Skeletal muscle satellite cell (primary cell): ENCODE measurements at regions not wholly inside any gene's neighbourhood (a gene's known extent, or its start where the extent isn't known, plus 50 kb on each side); places are given as distances from the start of the nearest gene placed in this dataset.

Experiments used
- H3K27me3 ChIP-seq: 2 replicates; pipeline ENCODE4 v1.7.0; 2013; ENCODE audit warnings: low read length; ENCODE audit not compliant: control insufficient read depth, insufficient read depth
- H3K36me3 ChIP-seq: 2 replicates; pipeline ENCODE4 v1.7.0; 2013; ENCODE audit warnings: mild to moderate bottlenecking, control low read depth, low read length; ENCODE audit not compliant: insufficient read depth
- H3K4me1 ChIP-seq: 2 replicates; pipeline ENCODE4 v1.7.0; 2013; ENCODE audit warnings: low read length; ENCODE audit not compliant: control insufficient read depth, insufficient read depth
- H3K4me2 ChIP-seq: 2 replicates; pipeline ENCODE4 v1.7.0; 2013; ENCODE audit warnings: mild to moderate bottlenecking, low read length
- H3K4me3 ChIP-seq: 2 replicates; pipeline ENCODE4 v1.7.0; 2013; ENCODE audit warnings: low read length
- H3K9ac ChIP-seq: 2 replicates; pipeline ENCODE4 v1.7.0; 2013; ENCODE audit warnings: mild to moderate bottlenecking, low read depth, low read length, moderate library complexity
- H3K9me3 ChIP-seq: replicated peaks from 2 replicates; pipeline ENCODE4 v1.7.0; 2013; ENCODE audit warnings: mild to moderate bottlenecking, control low read depth, low read length

DNA sequence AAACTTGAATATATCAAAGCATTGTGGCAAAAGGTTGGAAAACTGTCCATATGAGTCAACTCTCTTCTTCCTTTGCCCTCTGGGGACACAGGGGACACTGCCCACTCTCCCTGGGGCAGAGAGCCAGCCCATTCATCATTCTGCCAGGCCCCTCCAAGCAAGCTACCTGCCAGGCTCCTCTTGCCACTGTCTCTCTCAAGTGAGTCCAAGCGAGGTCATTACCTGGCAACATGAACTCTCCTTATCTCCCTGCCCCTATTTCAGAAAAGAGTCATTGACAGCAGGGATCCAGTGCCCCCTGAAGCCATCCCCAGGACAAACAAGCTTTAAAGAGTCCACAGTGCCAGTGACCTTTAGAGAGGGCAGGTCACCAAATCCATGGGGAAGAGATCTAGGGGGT lies 312.7 kb upstream of the PPARGC1A start:
- Histone ChIP-seq H3K27me3 (no peaks in the 10 kb centered on the region), H3K9ac (no peak overlapping the region), H3K9me3 (no peaks in the 10 kb centered on the region)

DNA sequence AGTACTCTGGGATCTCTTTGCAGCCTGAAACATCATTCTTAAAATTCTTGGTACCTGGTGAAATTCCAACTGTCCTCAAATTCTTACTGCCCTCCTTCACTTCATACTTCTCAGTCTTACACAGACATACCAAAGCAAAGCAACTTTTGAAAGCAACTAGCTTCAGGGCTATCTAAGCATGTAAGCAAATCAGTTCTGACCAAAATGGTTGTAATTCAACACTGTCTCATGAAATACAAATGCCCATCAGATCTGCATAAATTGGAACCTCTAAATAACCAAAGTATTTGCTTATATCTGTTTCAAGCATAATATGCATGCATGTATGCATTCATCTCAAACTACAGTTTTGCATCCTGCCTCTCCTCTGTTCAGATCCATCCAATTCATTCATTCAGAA lies 308.1 kb upstream of the PPARGC1A start:
- Histone ChIP-seq H3K4me2 (no peak overlapping the region), H3K27me3 (no peaks in the 10 kb centered on the region), H3K9me3 (no peaks in the 10 kb centered on the region), H3K4me3 (no peak overlapping the region), H3K9ac (no peak overlapping the region), H3K36me3 (no peaks in the 10 kb centered on the region), H3K4me1 (no peaks in the 10 kb centered on the region)

More for the DNA sequence above, 312.7 kb upstream of the PPARGC1A start:
- H3K4me3 ChIP-seq, result no peak overlapping the region
- no peak overlapping the region for H3K4me2 ChIP-seq
- no peaks in the 10 kb centered on the region for H3K4me1 ChIP-seq
- H3K36me3 ChIP-seq, result no peaks in the 10 kb centered on the region

DNA sequence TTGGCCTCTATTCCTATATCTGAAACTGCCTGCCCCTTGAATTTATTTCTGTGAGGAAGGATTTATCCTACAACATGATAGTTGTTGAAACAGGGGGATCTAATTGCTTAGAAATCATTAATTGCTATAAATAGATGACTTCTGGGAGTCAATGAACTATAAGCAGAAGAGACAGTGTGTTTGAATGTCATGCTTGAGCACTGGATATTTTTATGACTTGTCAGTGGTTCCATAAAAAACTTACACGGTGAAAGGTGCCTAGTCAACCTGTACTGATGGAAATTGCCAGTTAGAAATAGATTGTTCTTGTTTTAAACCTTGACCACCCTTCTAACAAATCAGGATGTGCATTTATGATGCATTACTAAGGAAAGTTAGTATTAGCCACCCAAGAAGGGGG lies 306.9 kb upstream of the PPARGC1A start:
- H3K4me2 ChIP-seq, result no peak overlapping the region
- no peak overlapping the region for H3K4me3 ChIP-seq
- H3K36me3 ChIP-seq, result no peaks in the 10 kb centered on the region
- no peaks in the 10 kb centered on the region for H3K27me3 ChIP-seq
- H3K9ac ChIP-seq, result no peak overlapping the region
- H3K4me1 ChIP-seq, result no peaks in the 10 kb centered on the region
- no peaks in the 10 kb centered on the region for H3K9me3 ChIP-seq

GRCh38 chr4:24195991-24196736 lies 306.3 kb upstream of the PPARGC1A start:
- H3K27me3 ChIP-seq, result no peaks in the 10 kb centered on the region
- no peak overlapping the region for H3K4me2 ChIP-seq
- no peak overlapping the region for H3K4me3 ChIP-seq
- no peaks in the 10 kb centered on the region for H3K9me3 ChIP-seq
- H3K4me1 ChIP-seq, result no peaks in the 10 kb centered on the region
- no peak overlapping the region for H3K9ac ChIP-seq
- no peaks in the 10 kb centered on the region for H3K36me3 ChIP-seq

GRCh38 chr4:24192018-24192641 lies 302.3 kb upstream of the PPARGC1A start:
- Histone ChIP-seq H3K4me2 (no peak overlapping the region), H3K4me3 (no peak overlapping the region), H3K36me3 (no peaks in the 10 kb centered on the region), H3K27me3 (peaks cover 9% of the 10 kb centered on the region), H3K9ac (no peak overlapping the region), H3K4me1 (no peaks in the 10 kb centered on the region), H3K9me3 (no peaks in the 10 kb centered on the region)

DNA sequence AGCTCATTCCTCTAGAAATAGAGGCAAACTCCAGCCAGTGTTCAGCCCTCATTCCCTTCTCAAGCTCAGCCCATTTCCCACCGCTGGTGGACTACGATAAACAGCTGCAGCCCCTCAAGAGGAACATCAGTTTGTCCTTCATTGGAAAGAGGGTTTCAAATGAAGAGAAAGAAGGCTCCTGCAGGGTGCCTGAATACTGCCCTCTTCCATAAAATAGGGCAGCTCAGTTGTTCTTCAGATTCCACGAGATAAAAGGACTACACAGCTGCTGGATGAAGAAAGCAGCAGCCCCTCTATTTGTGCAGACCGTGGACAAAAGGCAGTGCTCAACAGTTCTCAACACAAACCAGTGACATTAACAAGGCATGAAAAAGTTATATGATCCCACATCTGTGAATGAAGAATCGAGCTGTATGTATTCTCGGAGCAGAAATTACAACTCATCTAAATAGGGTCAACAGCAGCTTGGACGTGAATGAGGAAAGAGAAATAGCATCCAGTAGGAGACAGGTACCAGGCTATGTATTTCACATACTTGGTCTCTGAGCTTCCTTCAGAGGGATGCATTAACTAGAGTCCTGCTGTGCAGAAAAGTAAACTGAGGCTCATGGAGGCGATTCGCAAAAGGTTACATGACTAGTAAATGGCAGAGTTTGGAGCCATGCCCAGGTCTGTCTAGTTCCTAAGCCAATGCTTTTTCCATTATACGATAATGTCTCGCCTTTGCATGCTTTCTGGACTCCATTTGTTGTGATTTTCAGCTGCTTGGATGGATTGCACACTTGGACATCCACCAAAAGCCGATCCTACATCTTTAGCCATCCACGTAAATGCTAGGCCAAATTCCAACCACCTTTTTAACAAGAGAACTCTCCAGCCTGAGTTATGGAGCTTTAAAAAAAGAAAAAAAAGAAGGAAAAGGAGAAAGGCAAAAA lies 301.2 kb upstream of the PPARGC1A start:
- no peaks in the 10 kb centered on the region for H3K4me1 ChIP-seq
- no peak overlapping the region for H3K4me3 ChIP-seq

GRCh38 chr4:24188459-24188858 lies 298.6 kb upstream of the PPARGC1A start:
- H3K4me1 ChIP-seq, result no peaks in the 10 kb centered on the region
- H3K9ac ChIP-seq, result no peak overlapping the region
- no peaks in the 10 kb centered on the region for H3K9me3 ChIP-seq
- no peaks in the 10 kb centered on the region for H3K36me3 ChIP-seq
- no peak overlapping the region for H3K4me3 ChIP-seq
- no peak overlapping the region for H3K4me2 ChIP-seq
- H3K27me3 ChIP-seq, result peaks cover 22% of the 10 kb centered on the region

More for the DNA sequence above, 301.2 kb upstream of the PPARGC1A start:
- peaks cover 13% of the 10 kb centered on the region for H3K27me3 ChIP-seq
- no peaks in the 10 kb centered on the region for H3K36me3 ChIP-seq
- H3K9me3 ChIP-seq, result no peaks in the 10 kb centered on the region
- no peak overlapping the region for H3K9ac ChIP-seq
- H3K4me2 ChIP-seq, result no peak overlapping the region

- H3K36me3 ChIP-seq, result no peaks in the 10 kb centered on the region
- H3K9me3 ChIP-seq, result no peaks in the 10 kb centered on the region
- peaks cover 25% of the 10 kb centered on the region for H3K27me3 ChIP-seq
- no peak overlapping the region for H3K4me3 ChIP-seq
- no peak overlapping the region for H3K9ac ChIP-seq
- no peaks in the 10 kb centered on the region for H3K4me1 ChIP-seq
- H3K4me2 ChIP-seq, result no peak overlapping the region
Observed at GRCh38 chr4:24186466-24186865, 296.6 kb upstream of the PPARGC1A start.

DNA sequence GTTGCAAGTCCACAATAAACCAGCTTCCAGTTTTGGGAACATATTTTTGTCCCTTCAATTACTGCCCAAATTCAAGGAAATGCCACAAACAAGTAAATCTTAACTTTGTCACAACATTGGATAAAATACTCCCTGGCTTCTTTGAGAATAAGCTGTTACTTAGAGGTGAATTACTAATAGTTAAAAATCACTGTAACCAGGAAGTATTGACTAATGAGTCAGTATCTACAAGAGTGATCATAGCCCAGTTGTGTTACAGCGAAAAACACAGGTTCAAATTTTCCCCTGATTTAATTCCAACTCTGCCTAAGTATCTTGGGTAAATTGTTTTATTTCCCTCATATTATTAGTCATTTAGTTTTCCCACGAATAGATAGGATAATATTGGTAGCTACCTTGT lies 291.2 kb upstream of the PPARGC1A start:
- Histone ChIP-seq H3K9me3 (no peaks in the 10 kb centered on the region), H3K36me3 (no peaks in the 10 kb centered on the region), H3K9ac (no peak overlapping the region), H3K4me3 (no peak overlapping the region), H3K4me1 (no peaks in the 10 kb centered on the region), H3K4me2 (no peak overlapping the region), H3K27me3 (peaks cover 12% of the 10 kb centered on the region)

GRCh38 chr4:24180586-24180985 lies 290.7 kb upstream of the PPARGC1A start:
- Histone ChIP-seq H3K9me3 (no peaks in the 10 kb centered on the region), H3K9ac (no peak overlapping the region), H3K27me3 (peaks cover 10% of the 10 kb centered on the region), H3K4me1 (no peaks in the 10 kb centered on the region), H3K4me2 (no peak overlapping the region), H3K4me3 (no peak overlapping the region), H3K36me3 (no peaks in the 10 kb centered on the region)

DNA sequence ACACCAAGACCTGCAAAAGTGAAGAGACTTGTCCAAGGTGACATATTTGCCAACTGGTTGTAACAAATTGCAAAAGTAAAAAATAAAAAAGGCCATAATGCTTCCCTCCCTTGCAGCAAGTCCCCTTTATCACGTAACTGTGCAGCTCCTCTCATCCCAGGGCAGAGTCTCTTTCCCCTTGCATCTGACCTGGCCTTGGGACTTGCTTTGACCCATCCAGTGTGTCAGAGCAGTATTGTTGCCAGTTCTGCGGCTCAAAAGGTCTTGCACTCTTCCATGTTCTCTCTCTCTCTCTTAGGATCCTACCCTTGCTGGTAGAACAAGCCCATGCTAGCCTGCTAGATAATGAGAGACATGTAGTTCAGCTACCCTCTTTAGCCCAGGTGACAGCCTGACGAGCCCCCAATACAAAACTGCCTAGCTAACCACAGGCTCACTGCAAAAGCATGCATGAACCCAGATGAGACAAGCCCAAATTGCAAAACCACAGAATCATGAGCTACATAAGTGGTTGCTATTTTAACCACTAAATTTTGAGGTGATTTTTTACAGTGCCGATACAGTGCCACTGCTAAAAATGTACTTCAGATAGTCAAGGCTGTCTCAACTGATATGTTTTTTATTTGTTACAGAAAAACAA lies 289.5 kb upstream of the PPARGC1A start:
- Histone ChIP-seq H3K4me3 (no peak overlapping the region), H3K9ac (no peak overlapping the region), H3K9me3 (no peaks in the 10 kb centered on the region), H3K4me1 (no peaks in the 10 kb centered on the region), H3K36me3 (no peaks in the 10 kb centered on the region), H3K27me3 (peaks cover 4% of the 10 kb centered on the region), H3K4me2 (no peak overlapping the region)
